GM10248 (cell line): ENCODE measurements at regions not wholly inside any gene's neighbourhood (a gene's known extent, or its start where the extent isn't known, plus 50 kb on each side); places are given as distances from the start of the nearest gene placed in this dataset.
A peak's percentile ranks its signal among the peaks of the same experiment; 100 is the strongest.

Experiments
- CTCF ChIA-PET: fragments of 300-600 bp; sonication (Branson Sonifier 250); formaldehyde crosslinking; extraction: SDS; loops from one replicate; lab custom pipeline; 2021; ENCODE audit warnings: antibody characterized with exemption; lab: Yijun Ruan, JAX
- POLR2A ChIA-PET: fragments of 350-650 bp; sonication (Branson Sonifier 250); formaldehyde crosslinking; extraction: SDS; loops from one replicate; lab custom pipeline; 2020; ENCODE audit warnings: antibody characterized with exemption; lab: Yijun Ruan, JAX
- DNase-seq: peaks from one replicate; pipeline ENCODE4 v3.0.0; 2012; ENCODE audit errors: extremely low spot score
- CTCF ChIP-seq: IDR thresholded peaks from 2 replicates; pipeline ENCODE4 v1.5.1; 2012; ENCODE audit warnings: mild to moderate bottlenecking, low read depth; ENCODE audit errors: extremely low read depth, missing control alignments, control extremely low read depth

GRCh38 chr1:54488779-54489626 lies 59.0 kb upstream of the ACOT11 start:
- CTCF ChIA-PET, result interaction anchor here (0.6 to 3.2 kb wide), 40 partner anchors 9 to 628 kb away, joined by 3 to 36 read pairs (median 5); partner anchors contain the start of genes ACOT11, CYB5RL, MRPL37 and SSBP3
- TF ChIP-seq CTCF, result peak; percentile 91
- POLR2A ChIA-PET, result interaction anchor here (0.5 to 0.6 kb wide), 2 partner anchors 351 to 420 kb away, joined by 5 read pairs; no protein-coding TSS in a partner anchor
- peak; percentile 91 for DNase-seq

GRCh38 chr1:54488065-54488750 lies 59.8 kb upstream of the ACOT11 start:
- DNase-seq, result peak; percentile 87
- CTCF ChIA-PET, result interaction anchor here (0.8 to 3.2 kb wide), 14 partner anchors 9 to 384 kb away, joined by 3 to 36 read pairs (median 4); partner anchors contain the start of gene ACOT11
- TF ChIP-seq CTCF, result no peak
- POLR2A ChIA-PET, result no interaction called here

DNA sequence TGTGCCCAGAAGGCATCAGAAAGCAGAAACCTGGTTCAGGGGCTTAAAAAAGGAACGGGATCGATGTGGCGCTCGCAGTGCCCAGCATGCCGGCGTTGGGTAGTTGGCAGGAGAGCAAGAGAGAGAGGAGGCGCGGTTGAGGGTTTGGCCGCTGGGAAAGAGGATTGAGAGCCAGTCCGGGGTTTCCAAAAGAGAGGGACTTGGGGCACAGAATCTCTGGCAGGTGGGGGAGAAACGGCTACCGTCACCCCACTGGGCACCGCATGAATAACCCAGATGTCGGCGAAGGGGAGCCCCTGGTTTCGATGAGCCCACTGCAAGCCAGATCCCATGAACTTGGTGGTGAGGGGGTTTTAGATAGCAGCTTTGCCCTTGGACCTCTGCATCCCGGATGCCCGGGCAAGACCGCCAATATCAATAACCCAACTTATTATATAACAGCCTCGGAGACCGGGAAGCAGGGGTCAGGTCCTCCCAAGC lies 60.4 kb upstream of the ACOT11 start:
- ChIA-PET POLR2A (no interaction called here), CTCF (interaction anchor here (0.8 to 3.2 kb wide), 3 partner anchors 12 to 364 kb away, joined by 3 to 36 read pairs (median 3); no protein-coding TSS in a partner anchor)
- DNase-seq, result no peak
- TF ChIP-seq CTCF, result no peak

DNA sequence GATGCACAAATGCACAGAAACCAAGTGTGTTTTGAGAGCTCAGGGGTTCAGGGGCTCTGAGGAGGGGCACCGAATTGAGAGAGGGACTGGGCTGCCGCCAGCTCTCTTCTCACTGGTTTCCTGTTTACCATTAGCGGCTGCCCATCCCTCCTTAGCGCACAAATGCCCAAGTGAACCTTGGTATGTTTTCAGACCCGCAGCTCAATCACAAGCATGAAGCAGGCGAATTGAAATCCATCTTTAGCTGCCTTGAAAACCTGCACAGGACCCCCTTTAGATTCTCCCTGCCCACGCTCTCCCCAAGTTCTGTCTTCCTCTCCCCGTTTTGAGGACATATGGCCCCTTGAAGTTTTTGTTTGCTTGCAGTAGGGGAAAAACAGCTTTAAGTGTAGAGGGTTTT lies 61.1 kb upstream of the ACOT11 start:
- no peak for TF ChIP-seq CTCF
- CTCF ChIA-PET, result interaction anchor here (1.5 to 1.8 kb wide), 2 partner anchors 13 to 80 kb away, joined by 3 to 8 read pairs; partner anchors contain the start of gene SSBP3
- DNase-seq, result no peak
- POLR2A ChIA-PET, result no interaction called here

DNA sequence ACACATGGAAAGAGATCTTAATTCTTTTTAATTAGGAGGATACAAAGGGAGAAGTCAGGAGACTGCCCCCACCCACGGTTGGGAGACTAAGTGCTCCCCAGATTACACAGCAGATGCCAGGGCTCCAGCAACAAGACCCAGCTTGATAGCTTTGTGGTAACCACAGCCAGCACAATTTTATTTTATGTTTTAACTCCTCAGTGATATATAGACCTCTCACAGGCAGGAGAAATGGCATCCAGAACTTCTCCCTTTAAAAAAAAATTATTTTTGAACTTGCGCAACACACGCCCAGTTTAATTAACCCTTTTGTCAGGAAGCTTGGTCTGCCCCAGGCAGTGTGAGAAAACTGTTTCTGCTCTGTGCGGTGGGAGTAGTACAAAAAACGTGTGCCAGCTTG lies 62.6 kb upstream of the ACOT11 start:
- TF ChIP-seq CTCF, result no peak
- no peak for DNase-seq
- ChIA-PET POLR2A (no interaction called here), CTCF (interaction anchor here (1.8 kb wide), 1 partner anchor 79 kb away, joined by 8 read pairs; the partner anchor contains the start of gene SSBP3)

DNA sequence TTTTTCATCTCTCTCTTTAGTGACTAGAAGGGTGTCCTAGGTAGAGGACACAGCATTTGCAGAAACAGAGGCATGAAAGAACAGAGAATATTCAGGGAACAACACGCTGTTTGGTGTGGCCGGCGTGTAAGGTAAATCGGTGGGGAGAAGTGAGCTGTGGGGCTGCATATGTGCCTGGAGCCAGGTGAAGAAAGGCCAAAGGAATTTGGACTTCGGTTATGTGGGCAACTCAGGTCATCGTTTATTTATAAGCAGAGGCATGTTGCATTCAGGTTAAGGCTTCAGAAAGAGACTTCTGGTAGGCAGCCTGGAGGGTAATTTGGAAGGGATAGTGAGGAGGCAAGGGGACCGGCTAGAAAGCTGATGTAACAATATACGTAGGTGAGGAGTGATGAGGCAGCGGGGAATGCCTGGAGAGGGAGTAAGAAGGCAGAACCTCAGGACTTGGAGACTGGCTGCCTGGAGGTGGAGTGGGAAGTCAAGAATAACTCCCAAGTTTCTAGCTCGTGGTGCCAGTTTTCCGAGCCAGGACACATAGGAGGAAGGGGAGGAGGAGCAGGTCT lies 64.1 kb upstream of the ACOT11 start:
- DNase-seq, result no peak
- TF ChIP-seq CTCF, result no peak
- ChIA-PET CTCF (interaction anchor here (1.1 to 1.2 kb wide), 2 partner anchors 11 to 363 kb away, joined by 3 read pairs; no protein-coding TSS in a partner anchor), POLR2A (no interaction called here)
